Tibial nerve (tissue), 4 donors: ENCODE measurements at regions not wholly inside any gene's neighbourhood (a gene's known extent, or its start where the extent isn't known, plus 50 kb on each side); places are given as distances from the start of the nearest gene placed in this dataset.

Experiments
- DNase-seq, 2 donors: peaks; one replicate each; pipeline ENCODE4 v3.0.0-alpha.2; 2019; ENCODE audit warnings: low spot score in 2 of 2
- H3K27ac ChIP-seq, 4 donors: fragments of 200-600 bp; sonication (generic) in 3 of 4; one replicate each; pipeline ENCODE4 v1.5.1; 2017 to 2019; ENCODE audit warnings: mild to moderate bottlenecking in 1 of 4
- H3K27me3 ChIP-seq, 2 donors: fragments of 200-600 bp; sonication (generic) in 1 of 2; one replicate each; pipeline versions ENCODE4 v1.5.1 to v1.6.0; 2017 to 2019
- H3K36me3 ChIP-seq, 3 donors: fragments of 200-600 bp; sonication (generic); one replicate each; pipeline ENCODE4 v1.5.1; 2018 to 2019
- H3K4me1 ChIP-seq, 4 donors: fragments of 200-600 bp; sonication (generic) in 3 of 4; one replicate each; pipeline ENCODE4 v1.5.1; 2017 to 2019
- H3K4me3 ChIP-seq, 4 donors: fragments of 200-600 bp; sonication (generic) in 3 of 4; one replicate each; pipeline ENCODE4 v1.5.1; 2017 to 2019; ENCODE audit warnings: mild to moderate bottlenecking in 1 of 4, moderate library complexity in 1 of 4
- H3K9me3 ChIP-seq, 4 donors: fragments of 200-600 bp; sonication (generic) in 3 of 4; one replicate each; pipeline ENCODE4 v1.5.1; 2017 to 2019
- EP300 ChIP-seq, 2 donors: sonication (generic); formaldehyde crosslinking; IDR thresholded peaks; one replicate each; pipeline ENCODE4 v1.6.1; 2017; ENCODE audit warnings: antibody characterized with exemption in 2 of 2, mild to moderate bottlenecking in 1 of 2
- POLR2A ChIP-seq, 2 donors: fragments of 450-650 bp; IDR thresholded peaks; one replicate each; pipeline ENCODE4 v1.6.1; 2017; ENCODE audit warnings: antibody characterized with exemption in 2 of 2, mild to moderate bottlenecking in 2 of 2, moderate library complexity in 2 of 2
- WGBS, 2 donors: methylation state at CpG; one replicate each; pipeline ENCODE4 v1.1.5; 2018; 5-methylcytosine and 5-hydroxymethylcytosine counted together
- TF ChIP-seq, protein P1 (sequence below), 5 experiments: fragments of 200-600 bp in 3 of 5; fragments of 450-650 bp in 2 of 5; sonication (generic) in 3 of 5; IDR thresholded peaks; one replicate each; pipeline ENCODE4 v1.5.1; 2016 to 2019; ENCODE audit warnings: antibody characterized with exemption in 5 of 5, mild to moderate bottlenecking in 3 of 5, moderate library complexity in 2 of 5

DNA sequence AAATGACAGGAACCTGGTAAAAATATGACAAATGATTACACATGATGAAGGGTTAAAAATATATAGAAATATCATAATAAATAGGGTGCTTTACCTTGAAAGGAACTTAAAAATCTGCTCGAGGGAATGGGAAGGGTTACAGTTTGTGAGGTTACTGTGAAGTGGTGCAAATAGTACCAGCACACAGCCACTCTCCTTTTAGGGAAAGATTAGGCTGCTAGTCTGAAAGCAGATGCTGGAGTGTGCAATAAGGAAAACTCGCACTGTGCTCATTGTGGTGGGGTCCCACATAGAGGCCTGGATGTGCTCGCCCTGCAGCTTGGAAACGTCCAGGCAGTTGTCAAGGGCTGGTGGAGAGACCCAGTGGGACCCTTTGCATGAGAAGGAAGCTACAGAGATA lies 145.9 kb upstream of the TBX20 start:
- Histone ChIP-seq H3K4me3 (no peak overlapping the region), H3K4me1 (no peaks in the 10 kb centered on the region), H3K36me3 (no peaks in the 10 kb centered on the region), H3K27me3 (no peaks in the 10 kb centered on the region), H3K9me3 (no peaks in the 10 kb centered on the region), H3K27ac (no peak overlapping the region)
- 68 to 69% methylated on average over 4 of the region's 4 CpGs for WGBS, 2 donors
- DNase-seq = no peak
- TF ChIP-seq EP300 (IDR thresholded peaks at IDR 0.05) = no peak
- TF ChIP-seq, protein P1, sequence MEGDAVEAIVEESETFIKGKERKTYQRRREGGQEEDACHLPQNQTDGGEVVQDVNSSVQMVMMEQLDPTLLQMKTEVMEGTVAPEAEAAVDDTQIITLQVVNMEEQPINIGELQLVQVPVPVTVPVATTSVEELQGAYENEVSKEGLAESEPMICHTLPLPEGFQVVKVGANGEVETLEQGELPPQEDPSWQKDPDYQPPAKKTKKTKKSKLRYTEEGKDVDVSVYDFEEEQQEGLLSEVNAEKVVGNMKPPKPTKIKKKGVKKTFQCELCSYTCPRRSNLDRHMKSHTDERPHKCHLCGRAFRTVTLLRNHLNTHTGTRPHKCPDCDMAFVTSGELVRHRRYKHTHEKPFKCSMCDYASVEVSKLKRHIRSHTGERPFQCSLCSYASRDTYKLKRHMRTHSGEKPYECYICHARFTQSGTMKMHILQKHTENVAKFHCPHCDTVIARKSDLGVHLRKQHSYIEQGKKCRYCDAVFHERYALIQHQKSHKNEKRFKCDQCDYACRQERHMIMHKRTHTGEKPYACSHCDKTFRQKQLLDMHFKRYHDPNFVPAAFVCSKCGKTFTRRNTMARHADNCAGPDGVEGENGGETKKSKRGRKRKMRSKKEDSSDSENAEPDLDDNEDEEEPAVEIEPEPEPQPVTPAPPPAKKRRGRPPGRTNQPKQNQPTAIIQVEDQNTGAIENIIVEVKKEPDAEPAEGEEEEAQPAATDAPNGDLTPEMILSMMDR (IDR thresholded peaks at IDR 0.05) = no peak
- no peak for TF ChIP-seq POLR2A (IDR thresholded peaks at IDR 0.05)

DNA sequence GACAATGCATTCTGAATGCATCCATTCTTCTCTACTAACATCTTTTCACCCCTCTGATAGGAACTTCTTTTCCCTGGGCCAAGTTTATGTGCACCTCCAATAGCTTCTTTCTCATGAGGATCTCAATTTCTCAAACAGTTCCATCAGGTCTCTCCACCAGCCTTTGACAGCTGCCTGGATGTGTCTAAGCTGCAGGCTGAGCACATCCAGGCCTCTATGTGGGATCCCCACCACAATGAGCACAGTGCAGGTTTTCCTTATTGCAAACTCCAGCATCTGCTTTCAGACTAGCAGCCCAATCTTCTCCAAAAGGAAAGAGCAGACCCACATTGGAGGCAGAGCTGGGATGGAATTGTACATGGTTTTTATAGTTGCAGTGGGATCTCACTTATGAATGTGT lies 145.3 kb upstream of the TBX20 start:
- H3K4me3 ChIP-seq = no peak overlapping the region

DNA sequence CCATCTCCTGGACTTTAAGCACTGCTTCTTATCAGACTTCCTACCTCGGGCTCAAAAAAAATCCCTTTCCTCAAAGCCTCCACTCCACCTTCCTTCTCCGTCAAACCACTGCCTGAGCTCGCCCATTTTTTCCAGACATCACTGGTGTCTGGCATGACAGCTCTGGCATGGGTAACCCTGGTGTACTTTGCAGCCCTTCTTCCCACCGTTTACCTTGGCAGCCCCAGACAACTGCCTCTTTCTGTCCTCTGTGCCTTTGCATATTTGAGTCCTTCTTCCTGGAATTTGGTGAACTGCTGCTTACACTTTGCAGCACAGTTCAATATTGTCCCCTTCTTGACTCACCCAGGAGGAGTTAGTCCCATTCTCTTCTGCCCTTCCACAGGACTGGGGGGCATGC lies 144.6 kb upstream of the TBX20 start:
- WGBS, 2 donors = 62 to 66% methylated on average over 4 of the region's 4 CpGs
- Histone ChIP-seq H3K36me3 (no peaks in the 10 kb centered on the region), H3K27ac (no peak overlapping the region), H3K4me3 (no peak overlapping the region), H3K9me3 (no peaks in the 10 kb centered on the region), H3K4me1 (no peaks in the 10 kb centered on the region), H3K27me3 (no peaks in the 10 kb centered on the region)
- TF ChIP-seq, protein P1 (IDR thresholded peaks at IDR 0.05) = no peak
- no peak for TF ChIP-seq POLR2A (IDR thresholded peaks at IDR 0.05)
- TF ChIP-seq EP300 (IDR thresholded peaks at IDR 0.05) = no peak
- no peak for DNase-seq

More for the DNA sequence above, 145.3 kb upstream of the TBX20 start:
- Histone ChIP-seq H3K4me1 (no peaks in the 10 kb centered on the region), H3K9me3 (no peaks in the 10 kb centered on the region), H3K27me3 (no peaks in the 10 kb centered on the region), H3K27ac (no peak overlapping the region), H3K36me3 (no peaks in the 10 kb centered on the region)
- TF ChIP-seq POLR2A (IDR thresholded peaks at IDR 0.05) (no peak), EP300 (IDR thresholded peaks at IDR 0.05) (no peak)
- TF ChIP-seq, protein P1 (IDR thresholded peaks at IDR 0.05) = no peak
- DNase-seq = no peak

DNA sequence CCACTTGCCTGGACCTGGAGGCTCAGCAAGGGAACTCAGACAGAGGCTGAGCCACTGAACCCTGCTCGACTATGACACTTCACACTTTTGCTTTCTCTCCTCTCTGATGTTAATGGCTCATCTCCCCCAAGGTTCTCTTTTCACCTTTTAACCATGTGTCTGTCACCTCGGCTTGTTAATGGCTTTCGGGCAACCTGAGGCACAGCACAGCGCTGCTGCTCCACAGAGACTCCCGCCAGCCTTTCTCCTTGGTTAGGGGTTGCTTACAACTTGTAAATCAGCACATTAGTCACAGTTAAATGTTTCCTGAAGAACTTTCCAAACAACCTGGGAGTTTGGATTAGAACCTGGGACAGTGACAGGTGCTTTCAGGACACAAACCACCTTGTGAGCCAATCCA lies 136.2 kb upstream of the TBX20 start:
- Histone ChIP-seq H3K4me1 (no peaks in the 10 kb centered on the region), H3K4me3 (no peak overlapping the region), H3K9me3 (no peaks in the 10 kb centered on the region), H3K36me3 (no peaks in the 10 kb centered on the region), H3K27me3 (no peaks in the 10 kb centered on the region), H3K27ac (no peak overlapping the region)
- 71 to 72% methylated on average over 5 of the region's 5 CpGs for WGBS, 2 donors
- no peak for TF ChIP-seq EP300 (IDR thresholded peaks at IDR 0.05)
- TF ChIP-seq, protein P1 (IDR thresholded peaks at IDR 0.05) = no peak
- DNase-seq = no peak

DNA sequence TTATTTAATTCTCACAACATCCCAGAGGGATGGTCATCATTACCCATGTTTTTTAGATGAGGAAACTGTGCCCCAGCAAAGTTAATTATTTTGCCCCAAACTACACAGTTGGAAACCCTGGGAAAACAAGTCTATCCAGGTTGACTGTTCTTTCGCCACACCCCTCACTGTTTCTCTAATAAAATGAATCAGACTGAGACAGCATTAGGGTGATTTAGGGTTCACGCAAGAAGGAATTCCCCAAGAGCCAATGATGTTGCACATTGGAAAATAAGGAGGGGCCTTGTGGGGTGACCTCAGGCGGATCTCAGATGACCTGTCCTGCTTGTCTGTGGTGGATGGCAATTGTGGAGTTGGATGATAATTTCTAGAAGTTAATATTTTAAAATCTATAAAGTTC lies 135.7 kb upstream of the TBX20 start:
- H3K9me3 ChIP-seq = no peaks in the 10 kb centered on the region
- no peak for DNase-seq
- no peaks in the 10 kb centered on the region for H3K27me3 ChIP-seq
- WGBS, 2 donors = 74 to 79% methylated on average over 3 of the region's 3 CpGs
- no peaks in the 10 kb centered on the region for H3K4me1 ChIP-seq
- H3K4me3 ChIP-seq = no peak overlapping the region
- H3K27ac ChIP-seq = no peak overlapping the region
- TF ChIP-seq, protein P1 (IDR thresholded peaks at IDR 0.05) = no peak
- TF ChIP-seq POLR2A (IDR thresholded peaks at IDR 0.05) = no peak
- TF ChIP-seq EP300 (IDR thresholded peaks at IDR 0.05) = no peak
- no peaks in the 10 kb centered on the region for H3K36me3 ChIP-seq
